HG02571 (cell line): ENCODE measurements at regions not wholly inside any gene's neighbourhood (a gene's known extent, or its start where the extent isn't known, plus 50 kb on each side); places are given as distances from the start of the nearest gene placed in this dataset.

Source experiments
- ATAC-seq: cut with Tn5 transposase; IDR thresholded peaks from one replicate; pipeline ENCODE4 v1.9.1; 2021; ENCODE audit warnings: mild to moderate bottlenecking, moderate library complexity; ENCODE audit not compliant: unreplicated experiment

GRCh38 chr9:75830303-75830702 is 60.2 kb upstream of the PCSK5 start:
- ATAC-seq = no peak

- ATAC-seq = no peak
Measured at GRCh38 chr9:75833778-75834177, 56.7 kb upstream of the PCSK5 start.

- ATAC-seq = no peak
Measured at GRCh38 chr9:75834878-75835277, 55.6 kb upstream of the PCSK5 start.
